Mammary epithelial cell (primary cell): ENCODE measurements at regions not wholly inside any gene's neighbourhood (a gene's known extent, or its start where the extent isn't known, plus 50 kb on each side); places are given as distances from the start of the nearest gene placed in this dataset.

Source experiments
- EZH2 ChIP-seq: IDR thresholded peaks from 2 replicates; pipeline ENCODE4 v1.6.1; 2012; ENCODE audit warnings: low read length, inconsistent platforms, borderline replicate concordance
- TF ChIP-seq, protein P1 (sequence below), 2 donors: IDR thresholded peaks in 1 of 2; conservative IDR thresholded peaks in 1 of 2; 2 replicates each; pipeline ENCODE4 v1.5.1; 2011 to 2012; ENCODE audit warnings: inconsistent platforms in 2 of 2, low read length in 2 of 2, mild to moderate bottlenecking in 2 of 2, control low read depth in 1 of 2, low read depth in 1 of 2; ENCODE audit not compliant: insufficient read depth in 1 of 2; ENCODE audit errors: extremely low read depth in 1 of 2

DNA sequence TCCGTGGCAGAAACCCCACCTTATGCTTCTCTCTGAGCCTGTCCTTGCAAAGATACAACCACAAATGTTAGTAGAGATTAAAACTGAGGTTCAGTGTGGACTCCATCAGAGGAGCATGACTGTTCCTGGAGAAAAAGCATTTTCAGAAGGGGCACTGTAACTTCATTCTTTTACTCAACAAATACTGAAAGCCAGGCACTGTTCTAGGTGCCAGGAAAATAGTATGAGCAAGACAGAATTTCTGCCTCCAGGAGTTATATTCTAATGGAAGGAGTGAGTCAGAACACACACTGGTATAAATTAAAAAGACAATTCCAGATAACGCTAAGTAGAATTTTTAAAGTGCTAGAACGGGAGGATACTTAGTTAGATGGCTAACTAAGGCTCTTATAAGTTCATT, 251.4 kb upstream of the GAS1 start:
- TF ChIP-seq, protein P1, sequence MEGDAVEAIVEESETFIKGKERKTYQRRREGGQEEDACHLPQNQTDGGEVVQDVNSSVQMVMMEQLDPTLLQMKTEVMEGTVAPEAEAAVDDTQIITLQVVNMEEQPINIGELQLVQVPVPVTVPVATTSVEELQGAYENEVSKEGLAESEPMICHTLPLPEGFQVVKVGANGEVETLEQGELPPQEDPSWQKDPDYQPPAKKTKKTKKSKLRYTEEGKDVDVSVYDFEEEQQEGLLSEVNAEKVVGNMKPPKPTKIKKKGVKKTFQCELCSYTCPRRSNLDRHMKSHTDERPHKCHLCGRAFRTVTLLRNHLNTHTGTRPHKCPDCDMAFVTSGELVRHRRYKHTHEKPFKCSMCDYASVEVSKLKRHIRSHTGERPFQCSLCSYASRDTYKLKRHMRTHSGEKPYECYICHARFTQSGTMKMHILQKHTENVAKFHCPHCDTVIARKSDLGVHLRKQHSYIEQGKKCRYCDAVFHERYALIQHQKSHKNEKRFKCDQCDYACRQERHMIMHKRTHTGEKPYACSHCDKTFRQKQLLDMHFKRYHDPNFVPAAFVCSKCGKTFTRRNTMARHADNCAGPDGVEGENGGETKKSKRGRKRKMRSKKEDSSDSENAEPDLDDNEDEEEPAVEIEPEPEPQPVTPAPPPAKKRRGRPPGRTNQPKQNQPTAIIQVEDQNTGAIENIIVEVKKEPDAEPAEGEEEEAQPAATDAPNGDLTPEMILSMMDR (conservative IDR thresholded peaks at IDR 0.05 in 1 of 2, IDR thresholded peaks at IDR 0.05 in 1 of 2; ENCODE audit: extremely low read depth in 1 of 2, insufficient read depth in 1 of 2, low read depth in 1 of 2, low read length in 2 of 2): no peak
- no peak for TF ChIP-seq EZH2
